Stimulated activated naive CD8-positive, alpha-beta T cell treated with anti-CD3 and anti-CD28 coated beads, Interleukin-15, Interleukin-2, amounts not matched to agents 100 U/mL and 50 U/mL, for 24 hours (primary cell): ENCODE measurements at regions not wholly inside any gene's neighbourhood (a gene's known extent, or its start where the extent isn't known, plus 50 kb on each side); places are given as distances from the start of the nearest gene placed in this dataset.
"Not testable (repeated sequence)": the region's sequence is repeated elsewhere in the genome, so short reads cannot be mapped to it uniquely, and the experiment has no call there.

Experiments used
- ATAC-seq: fragments of 150-1000 bp; cut with Tn5 transposase; one replicate; pipeline ENCODE4 v1.10.0; 2021
- DNase-seq: peaks from one replicate; pipeline ENCODE4 v3.0.0; 2021

DNA sequence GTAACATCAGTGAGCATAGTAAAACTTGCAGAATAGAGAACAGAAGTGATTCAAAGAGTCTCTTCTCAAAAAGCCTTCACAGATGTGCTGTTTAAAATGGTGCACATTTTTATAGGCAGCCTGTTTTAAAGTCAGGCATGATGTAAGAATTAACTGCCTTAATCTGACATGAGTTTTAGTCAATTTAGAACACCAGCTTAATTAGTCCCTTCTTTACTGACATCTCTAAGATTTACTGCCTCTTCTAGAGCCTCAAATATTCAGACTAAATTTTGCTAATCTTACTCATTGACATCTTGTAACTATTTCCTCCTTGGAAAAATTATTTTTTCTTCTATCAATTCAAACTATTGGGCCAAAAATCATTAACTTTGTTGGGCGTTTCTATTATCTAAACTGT lies 782.5 kb downstream of the C12orf50 start:
- ATAC-seq = no peak
- DNase-seq = no peak

DNA sequence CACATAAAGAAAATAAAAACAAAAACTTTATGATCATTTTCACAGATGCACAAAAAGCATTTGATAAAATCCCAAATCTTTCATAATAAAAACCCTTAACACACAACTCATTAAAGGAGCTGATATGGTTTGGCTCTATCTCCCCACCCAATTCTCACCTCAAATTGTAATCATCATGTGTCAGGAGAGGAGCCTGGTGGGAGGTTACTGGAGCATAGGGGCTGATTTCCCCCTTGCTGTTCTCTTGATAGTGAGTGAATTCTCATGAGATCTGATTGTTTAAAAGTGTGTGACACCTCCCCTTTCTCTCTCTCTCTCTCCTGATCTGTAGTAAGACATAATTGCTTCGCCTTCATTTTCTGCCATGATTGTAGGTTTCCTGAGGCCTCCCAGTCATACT lies 790.7 kb downstream of the C12orf50 start:
- DNase-seq (no peak), ATAC-seq (no peak)

GRCh38 chr12:87234898-87235297 lies 794.3 kb downstream of the C12orf50 start:
- no peak for DNase-seq
- ATAC-seq = no peak

GRCh38 chr12:87233671-87234070 lies 795.5 kb downstream of the C12orf50 start:
- ATAC-seq (no peak), DNase-seq (no peak)

- ATAC-seq (no peak), DNase-seq (no peak)
Observed at GRCh38 chr12:87231818-87232217, 797.4 kb downstream of the C12orf50 start.

- no peak for ATAC-seq
- no peak for DNase-seq
Observed at GRCh38 chr12:87230441-87230840, 798.8 kb downstream of the C12orf50 start.

GRCh38 chr12:87227162-87227561 lies 802.0 kb downstream of the C12orf50 start:
- no peak for ATAC-seq

GRCh38 chr12:87217491-87217890 lies 811.7 kb downstream of the C12orf50 start:
- ATAC-seq = no peak
- DNase-seq = no peak

More at GRCh38 chr12:87227162-87227561, 802.0 kb downstream of the C12orf50 start:
- no peak for DNase-seq

GRCh38 chr12:87216436-87216835 lies 812.8 kb downstream of the C12orf50 start:
- no peak for DNase-seq
- no peak for ATAC-seq

DNA sequence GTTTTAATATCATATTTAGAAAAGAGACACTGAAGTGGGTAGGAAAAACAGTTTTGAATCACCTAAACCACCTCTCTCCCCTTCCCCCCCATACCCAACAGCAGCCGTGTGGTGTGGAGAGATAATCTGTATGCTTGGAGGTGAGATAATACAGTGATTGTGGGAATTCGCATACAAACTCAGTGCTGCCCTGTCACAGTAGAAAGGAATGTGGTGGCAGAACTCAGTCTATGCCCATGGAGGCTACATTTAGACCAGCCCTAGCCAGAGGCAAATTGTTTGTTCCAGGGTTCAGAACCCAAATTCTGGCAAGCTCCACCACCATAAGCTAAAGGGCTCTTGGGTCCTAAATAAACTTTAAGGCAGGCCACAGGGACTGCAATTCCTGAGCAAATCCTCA lies 827.0 kb downstream of the C12orf50 start:
- ATAC-seq (no peak), DNase-seq (no peak)

DNA sequence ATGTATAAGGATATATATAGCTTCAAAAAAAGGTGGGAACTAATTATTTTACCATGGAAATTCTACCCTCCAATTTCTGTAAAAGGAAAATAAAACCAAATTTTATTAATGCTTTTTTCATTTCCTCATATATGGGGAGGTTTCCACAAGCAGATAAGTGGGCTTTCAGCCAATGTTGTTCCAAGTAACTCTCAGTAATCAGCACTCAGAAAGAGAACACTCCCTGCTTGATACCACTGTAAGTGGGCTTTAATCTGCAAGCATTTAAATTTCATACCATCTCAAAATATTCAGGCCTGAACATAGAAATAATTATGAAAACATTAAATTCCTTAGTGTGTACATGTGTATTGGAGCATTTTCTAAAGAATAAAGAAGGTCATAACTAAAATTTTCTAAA lies 827.6 kb downstream of the C12orf50 start:
- DNase-seq = no peak
- no peak for ATAC-seq

DNA sequence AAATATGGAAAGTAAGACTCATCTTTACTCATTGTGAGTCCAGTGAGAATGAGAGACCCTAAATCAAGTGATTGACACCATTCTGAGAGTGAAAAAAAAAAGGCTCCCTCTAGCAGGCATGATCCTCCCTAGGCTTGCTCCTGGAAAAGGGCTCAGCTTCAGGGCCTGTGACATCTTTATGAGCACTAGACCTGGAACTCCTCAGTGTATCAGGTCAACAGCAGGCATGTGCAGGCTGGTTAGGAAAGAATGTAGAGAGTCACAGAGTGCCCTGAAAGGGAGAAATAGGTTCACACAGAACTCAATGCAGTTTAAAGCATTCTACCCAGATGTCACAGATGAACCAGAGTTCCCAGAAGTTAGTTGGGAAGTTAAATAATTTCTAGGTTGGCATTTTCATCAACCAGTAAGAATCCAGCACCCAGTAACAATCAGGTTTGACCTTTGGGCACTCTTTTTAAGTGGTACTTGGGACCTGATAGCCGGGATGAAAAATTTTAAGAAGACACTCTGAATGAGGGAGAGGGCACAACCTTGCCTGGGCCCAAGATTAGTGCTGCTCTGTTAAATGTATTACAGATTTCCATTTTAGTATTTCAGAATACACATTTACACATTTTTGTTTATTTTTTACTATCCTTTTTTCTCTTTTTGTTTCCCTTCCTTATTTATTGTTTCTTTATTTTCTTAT lies 828.8 kb downstream of the C12orf50 start:
- ATAC-seq = no peak
- DNase-seq = no peak

- ATAC-seq = no peak
- DNase-seq = no peak
Observed at GRCh38 chr12:87198181-87198580, 831.0 kb downstream of the C12orf50 start.

- ATAC-seq = no peak
- DNase-seq = no peak
Observed at GRCh38 chr12:87196321-87196720, 832.9 kb downstream of the C12orf50 start.

GRCh38 chr12:87194389-87194788 lies 834.8 kb downstream of the C12orf50 start:
- ATAC-seq, DNase-seq: not testable (repeated sequence)

DNA sequence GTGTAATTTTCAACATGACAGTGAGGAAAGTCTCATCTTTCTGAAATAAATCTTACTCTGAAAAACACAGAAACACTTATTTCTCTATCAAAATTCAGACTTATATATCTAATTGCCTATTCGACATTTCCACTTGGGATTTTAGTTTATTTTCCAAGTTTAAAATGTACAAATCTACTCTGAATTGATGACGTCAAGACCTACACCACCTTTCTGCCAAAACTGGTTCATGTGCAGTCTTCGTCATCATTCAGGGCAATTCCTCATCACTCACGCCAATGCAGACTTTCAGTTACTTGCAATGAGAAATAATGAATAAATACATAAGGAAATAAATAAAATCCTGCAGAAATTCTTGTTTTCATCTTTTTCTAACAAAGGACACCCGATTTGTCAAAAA lies 843.8 kb downstream of the C12orf50 start:
- DNase-seq = no peak
- ATAC-seq = no peak

- DNase-seq (no peak), ATAC-seq (no peak)
Observed at GRCh38 chr12:87182696-87183233, 846.4 kb downstream of the C12orf50 start.

- no peak for ATAC-seq
- DNase-seq = no peak
Observed at GRCh38 chr12:87171356-87171755, 857.8 kb downstream of the C12orf50 start.

DNA sequence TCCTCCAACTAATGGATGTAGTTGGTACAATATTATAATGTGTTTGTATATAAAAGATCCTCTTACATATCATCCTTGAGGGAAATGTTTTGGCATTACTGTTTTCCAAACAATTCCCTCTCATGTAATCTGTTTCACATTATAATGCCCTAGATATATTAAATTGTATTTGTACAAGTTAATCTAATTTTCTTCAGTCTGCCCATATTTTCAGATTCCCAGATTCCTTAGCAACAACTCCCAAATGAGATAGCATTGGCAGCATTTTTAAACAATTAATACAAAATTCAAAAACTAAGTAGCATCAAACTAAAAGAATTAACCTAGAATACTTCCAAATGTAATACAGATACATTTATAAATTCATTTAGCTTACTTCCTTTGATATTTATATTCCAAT lies 860.2 kb downstream of the C12orf50 start:
- no peak for DNase-seq
- ATAC-seq = no peak

- DNase-seq (no peak), ATAC-seq (no peak)
Observed at GRCh38 chr12:87165733-87166375, 863.3 kb downstream of the C12orf50 start.

DNA sequence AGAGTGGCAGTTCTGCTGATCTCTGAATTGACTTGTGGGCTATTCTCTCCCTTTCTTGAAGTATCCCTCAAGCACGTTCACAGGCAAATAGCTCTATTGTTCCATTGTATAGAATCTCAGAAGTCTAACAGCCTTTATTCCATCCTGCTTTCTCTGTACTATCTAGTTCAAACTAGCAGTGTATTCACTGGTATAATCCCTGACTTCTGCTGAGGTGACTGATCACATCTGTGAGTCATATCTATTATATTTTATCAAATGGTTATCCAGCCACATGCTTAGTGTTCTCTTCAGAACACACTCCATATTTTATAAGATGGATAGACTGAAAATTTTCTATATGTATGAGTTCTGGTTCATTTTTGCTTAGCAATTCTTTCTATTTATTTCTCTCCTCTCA lies 866.1 kb downstream of the C12orf50 start:
- ATAC-seq = no peak
- DNase-seq = no peak

GRCh38 chr12:87160848-87161601 lies 868.2 kb downstream of the C12orf50 start:
- ATAC-seq = no peak
- DNase-seq = no peak

GRCh38 chr12:87157791-87158190 lies 871.4 kb downstream of the C12orf50 start:
- ATAC-seq = no peak
- DNase-seq = no peak
